Trophoblast cell (in vitro differentiated cells and primary cell): ENCODE measurements at regions not wholly inside any gene's neighbourhood (a gene's known extent, or its start where the extent isn't known, plus 50 kb on each side); places are given as distances from the start of the nearest gene placed in this dataset.

ENCODE experiments used
- DNase-seq, 2 donors: peaks; one replicate each; pipeline ENCODE4 v3.0.0-alpha.2; 2016
- H2AFZ ChIP-seq: 2 replicates; pipeline ENCODE4 v1.6.1; 2013; ENCODE audit warnings: low read length, moderate library complexity, mild to moderate bottlenecking; ENCODE audit not compliant: insufficient read depth, poor library complexity
- H2AK5ac ChIP-seq: 2 replicates; pipeline ENCODE4 v1.6.1; 2013; ENCODE audit warnings: mild to moderate bottlenecking, low read length
- H2BK120ac ChIP-seq: 2 replicates; pipeline ENCODE4 v1.6.1; 2013; ENCODE audit warnings: low read length, mild to moderate bottlenecking, moderate library complexity; ENCODE audit not compliant: insufficient read depth, poor library complexity
- H2BK12ac ChIP-seq: 2 replicates; pipeline ENCODE4 v1.6.1; 2013; ENCODE audit warnings: mild to moderate bottlenecking, low read length, moderate library complexity
- H2BK5ac ChIP-seq: 2 replicates; pipeline ENCODE4 v1.6.1; 2013; ENCODE audit warnings: low read length, low read depth, moderate library complexity, mild to moderate bottlenecking; ENCODE audit not compliant: poor library complexity
- H3K14ac ChIP-seq: 2 replicates; pipeline ENCODE4 v1.6.1; 2013; ENCODE audit warnings: mild to moderate bottlenecking, low read length
- H3K18ac ChIP-seq: 2 replicates; pipeline ENCODE4 v1.6.1; 2013; ENCODE audit warnings: mild to moderate bottlenecking, low read length
- H3K23ac ChIP-seq: 2 replicates; pipeline ENCODE4 v1.6.1; 2013; ENCODE audit warnings: low read length
- H3K27ac ChIP-seq: 2 replicates; pipeline ENCODE4 v1.5.1; 2013; ENCODE audit warnings: low read depth, mild to moderate bottlenecking, inconsistent platforms, low read length, moderate library complexity
- H3K27me3 ChIP-seq: 2 replicates; pipeline ENCODE4 v1.6.1; 2013; ENCODE audit warnings: inconsistent platforms, mild to moderate bottlenecking, low read length, moderate library complexity; ENCODE audit not compliant: insufficient read depth
- H3K36me3 ChIP-seq, 2 experiments: 1 replicate in 1 of 2; 2 replicates in 1 of 2; pipeline ENCODE4 v1.6.1; 2013; ENCODE audit warnings: low read length in 2 of 2, mild to moderate bottlenecking in 2 of 2, moderate library complexity in 1 of 2; ENCODE audit not compliant: insufficient read depth in 2 of 2, control insufficient read depth in 1 of 2
- H3K4ac ChIP-seq: 2 replicates; pipeline ENCODE4 v1.6.1; 2013; ENCODE audit warnings: low read depth, mild to moderate bottlenecking, low read length, moderate library complexity
- H3K4me1 ChIP-seq, 2 experiments: 1 replicate in 1 of 2; 2 replicates in 1 of 2; pipeline ENCODE4 v1.6.1; 2013; ENCODE audit warnings: low read length in 2 of 2, mild to moderate bottlenecking in 2 of 2, moderate library complexity in 1 of 2; ENCODE audit not compliant: insufficient read depth in 2 of 2, control insufficient read depth in 1 of 2
- H3K4me2 ChIP-seq: 2 replicates; pipeline ENCODE4 v1.6.1; 2013; ENCODE audit warnings: inconsistent platforms, mild to moderate bottlenecking, low read length, moderate library complexity
- H3K4me3 ChIP-seq: 2 replicates; pipeline ENCODE4 v1.5.1; 2013; ENCODE audit warnings: mild to moderate bottlenecking, low read depth, low read length, inconsistent platforms
- H3K79me1 ChIP-seq: one replicate; pipeline ENCODE4 v1.6.1; 2013; ENCODE audit warnings: low read length
- H3K79me2 ChIP-seq: 2 replicates; pipeline ENCODE4 v1.6.1; 2013; ENCODE audit warnings: low read length, mild to moderate bottlenecking; ENCODE audit not compliant: control insufficient read depth, insufficient read depth, poor library complexity
- H3K9ac ChIP-seq: 2 replicates; pipeline ENCODE4 v1.6.1; 2013; ENCODE audit warnings: mild to moderate bottlenecking, low read length
- H3K9me3 ChIP-seq: 2 replicates; pipeline ENCODE4 v1.6.1; 2013; ENCODE audit warnings: low read depth, mild to moderate bottlenecking, control low read depth, inconsistent platforms, low read length; ENCODE audit not compliant: insufficient read depth
- H4K12ac ChIP-seq: 2 replicates; pipeline ENCODE4 v1.6.1; 2013; ENCODE audit warnings: low read depth, mild to moderate bottlenecking, low read length, moderate library complexity
- H4K8ac ChIP-seq: 2 replicates; pipeline ENCODE4 v1.6.1; 2013; ENCODE audit warnings: low read depth, mild to moderate bottlenecking, low read length, moderate library complexity
- H4K91ac ChIP-seq: one replicate; pipeline ENCODE4 v1.6.1; 2013; ENCODE audit warnings: low read depth, mild to moderate bottlenecking, low read length, moderate library complexity
- WGBS: extraction: QIAGEN DNeasy Blood & Tissue Kit; methylation state at CpG from one replicate; pipeline ENCODE4 v1.1.7; 2013; ENCODE audit warnings: missing lambda C conversion rate; ENCODE audit not compliant: insufficient read length, insufficient coverage; ENCODE audit errors: extremely low coverage; 5-methylcytosine and 5-hydroxymethylcytosine counted together

GRCh38 chr22:27504360-27505253 lies 296.9 kb downstream of the MN1 start:
- Histone ChIP-seq H3K4ac (no peak overlapping the region), H3K9ac (no peak overlapping the region), H2AK5ac (no peak overlapping the region), H3K14ac (no peak overlapping the region), H2AFZ (no peak overlapping the region), H2BK12ac (no peak overlapping the region), H3K79me2 (no peaks in the 10 kb centered on the region), H4K12ac (no peak overlapping the region), H3K23ac (no peak overlapping the region), H3K27me3 (no peaks in the 10 kb centered on the region), H3K4me1 (peaks cover 0 to 2% of the 10 kb centered on the region in 2 experiments), H3K79me1 (no peaks in the 10 kb centered on the region), H2BK120ac (no peak overlapping the region), H3K36me3 (no peaks in the 10 kb centered on the region), H3K27ac (no peak overlapping the region), H2BK5ac (no peak overlapping the region), H3K18ac (no peak overlapping the region), H3K4me2 (no peak overlapping the region), H3K9me3 (no peaks in the 10 kb centered on the region), H3K4me3 (no peak overlapping the region), H4K8ac (no peak overlapping the region), H4K91ac (no peak overlapping the region)
- no peak for DNase-seq
- WGBS = no CpG with 5 or more reads among the region's 18 CpGs

- no peak for DNase-seq
- Histone ChIP-seq H3K4ac (no peak overlapping the region), H3K27ac (no peak overlapping the region), H3K4me2 (no peak overlapping the region), H4K12ac (no peak overlapping the region), H3K36me3 (no peaks in the 10 kb centered on the region), H2BK12ac (no peak overlapping the region), H3K79me2 (no peaks in the 10 kb centered on the region), H2AFZ (no peak overlapping the region), H3K79me1 (no peaks in the 10 kb centered on the region), H3K4me3 (no peak overlapping the region), H3K18ac (no peak overlapping the region), H3K27me3 (no peaks in the 10 kb centered on the region), H3K9me3 (no peaks in the 10 kb centered on the region), H3K14ac (no peak overlapping the region), H2AK5ac (no peak overlapping the region), H2BK5ac (no peak overlapping the region), H2BK120ac (no peak overlapping the region), H4K91ac (no peak overlapping the region), H3K4me1 (no peaks in the 10 kb centered on the region), H3K9ac (no peak overlapping the region), H4K8ac (no peak overlapping the region), H3K23ac (no peak overlapping the region)
- WGBS = no CpG with 5 or more reads among the region's 2 CpGs
Measured at GRCh38 chr22:27507111-27507611, 294.4 kb downstream of the MN1 start.

GRCh38 chr22:27507935-27508526 lies 293.5 kb downstream of the MN1 start:
- Histone ChIP-seq H3K4ac (no peak overlapping the region), H3K9me3 (no peaks in the 10 kb centered on the region), H3K23ac (no peak overlapping the region), H3K4me1 (no peaks in the 10 kb centered on the region), H3K27ac (no peak overlapping the region), H2BK120ac (no peak overlapping the region), H3K79me1 (no peaks in the 10 kb centered on the region), H3K36me3 (no peaks in the 10 kb centered on the region), H4K12ac (no peak overlapping the region), H2AK5ac (no peak overlapping the region), H3K4me2 (no peak overlapping the region), H2BK5ac (no peak overlapping the region), H3K9ac (no peak overlapping the region), H2BK12ac (no peak overlapping the region), H3K79me2 (no peaks in the 10 kb centered on the region), H3K18ac (no peak overlapping the region), H4K8ac (no peak overlapping the region), H3K14ac (no peak overlapping the region), H2AFZ (no peak overlapping the region), H4K91ac (no peak overlapping the region), H3K27me3 (no peaks in the 10 kb centered on the region), H3K4me3 (no peak overlapping the region)
- no peak for DNase-seq
- WGBS = no CpG with 5 or more reads among the region's 4 CpGs

GRCh38 chr22:27509132-27509920 lies 292.2 kb downstream of the MN1 start:
- no peak overlapping the region for H2BK12ac ChIP-seq
- H4K12ac ChIP-seq = no peak overlapping the region
- no peaks in the 10 kb centered on the region for H3K4me1 ChIP-seq
- H3K27ac ChIP-seq = no peak overlapping the region
- H2BK120ac ChIP-seq = no peak overlapping the region
- H3K79me1 ChIP-seq = no peaks in the 10 kb centered on the region
- H3K14ac ChIP-seq = no peak overlapping the region
- no peak overlapping the region for H3K4me3 ChIP-seq
- no peak overlapping the region for H3K4ac ChIP-seq
- H4K8ac ChIP-seq = no peak overlapping the region
- no peak overlapping the region for H2BK5ac ChIP-seq
- no peaks in the 10 kb centered on the region for H3K36me3 ChIP-seq
- H3K9ac ChIP-seq = no peak overlapping the region
- no peak overlapping the region for H3K18ac ChIP-seq
- no peak overlapping the region for H3K23ac ChIP-seq
- H3K79me2 ChIP-seq = no peaks in the 10 kb centered on the region
- no peak overlapping the region for H3K4me2 ChIP-seq
- no peak overlapping the region for H2AK5ac ChIP-seq
- no CpG with 5 or more reads among the region's 3 CpGs for WGBS
- H3K9me3 ChIP-seq = no peaks in the 10 kb centered on the region
- no peak for DNase-seq
- no peaks in the 10 kb centered on the region for H3K27me3 ChIP-seq
- no peak overlapping the region for H4K91ac ChIP-seq
- no peak overlapping the region for H2AFZ ChIP-seq
